HUES48 (cell line): ENCODE measurements at regions not wholly inside any gene's neighbourhood (a gene's known extent, or its start where the extent isn't known, plus 50 kb on each side); places are given as distances from the start of the nearest gene placed in this dataset.

Source experiments
- H3K27ac ChIP-seq: one replicate; pipeline ENCODE4 v1.7.0; 2013; ENCODE audit warnings: low read depth, low read length, inconsistent platforms
- H3K27me3 ChIP-seq: 2 replicates; pipeline ENCODE4 v1.6.1; 2013; ENCODE audit warnings: mild to moderate bottlenecking, low read length; ENCODE audit not compliant: control insufficient read depth, insufficient read depth
- H3K36me3 ChIP-seq: 2 replicates; pipeline ENCODE4 v1.6.1; 2013; ENCODE audit warnings: low read length; ENCODE audit not compliant: control insufficient read depth, insufficient read depth
- H3K4me1 ChIP-seq: 2 replicates; pipeline ENCODE4 v1.6.1; 2013; ENCODE audit warnings: mild to moderate bottlenecking, low read length; ENCODE audit not compliant: control insufficient read depth, insufficient read depth
- H3K4me3 ChIP-seq: 2 replicates; pipeline ENCODE4 v1.5.1; 2013; ENCODE audit warnings: mild to moderate bottlenecking, low read depth, low read length
- H3K9ac ChIP-seq: 2 replicates; pipeline ENCODE4 v1.6.1; 2013; ENCODE audit warnings: mild to moderate bottlenecking, low read depth, low read length, moderate library complexity
- H3K9me3 ChIP-seq: 2 replicates; pipeline ENCODE4 v1.6.1; 2013; ENCODE audit warnings: low read length; ENCODE audit not compliant: control insufficient read depth, insufficient read depth

DNA sequence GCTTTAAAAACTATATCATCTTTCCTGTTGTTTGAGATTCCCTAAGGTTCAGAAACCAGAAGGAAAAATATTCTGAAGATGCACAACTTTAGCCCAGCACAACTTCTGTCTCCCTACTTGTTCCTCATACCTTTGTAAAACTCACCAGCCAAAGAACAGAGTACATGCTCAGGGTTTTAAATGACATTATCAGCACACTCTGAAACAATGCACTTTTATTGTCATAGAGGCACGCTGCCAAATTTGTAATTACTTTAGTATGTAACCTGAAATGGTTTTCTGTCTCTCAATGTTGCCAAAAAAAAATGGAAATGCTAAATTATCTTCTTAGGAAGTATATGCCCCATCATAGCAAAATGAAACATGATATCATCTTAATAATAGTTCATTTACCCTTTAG is 383.6 kb upstream of the CDH6 start:
- no peaks in the 10 kb centered on the region for H3K9me3 ChIP-seq
- no peaks in the 10 kb centered on the region for H3K36me3 ChIP-seq
- H3K4me1 ChIP-seq, result 0 out of 2 replicates have a peak, but pooled peaks cover 4% of the 10 kb centered on the region
- no peaks in the 10 kb centered on the region for H3K27me3 ChIP-seq
- H3K9ac ChIP-seq, result no peak overlapping the region
- no peak overlapping the region for H3K27ac ChIP-seq
- no peak overlapping the region for H3K4me3 ChIP-seq

DNA sequence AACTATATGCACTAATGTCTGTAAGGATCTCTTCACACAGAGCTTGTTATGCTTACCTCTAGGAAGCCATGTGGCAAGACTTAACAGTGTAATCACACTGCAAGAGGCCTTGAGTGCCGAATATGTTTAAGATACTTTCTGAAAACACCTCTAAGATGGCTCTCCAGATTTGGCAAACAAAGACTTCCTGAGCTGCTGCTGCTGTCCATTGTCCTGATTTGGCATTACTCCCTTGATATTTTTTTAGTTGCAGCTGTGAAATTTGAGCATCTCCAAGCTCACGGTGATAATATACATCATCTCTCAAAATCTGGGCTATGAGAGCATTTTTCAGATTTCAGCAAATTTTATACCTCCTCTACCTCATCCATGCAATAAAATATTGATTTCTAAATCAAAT is 384.5 kb upstream of the CDH6 start:
- H3K4me3 ChIP-seq, result no peak overlapping the region
- H3K27ac ChIP-seq, result no peak overlapping the region
- no peak overlapping the region for H3K9ac ChIP-seq
- no peaks in the 10 kb centered on the region for H3K27me3 ChIP-seq
- no peaks in the 10 kb centered on the region for H3K9me3 ChIP-seq
- H3K36me3 ChIP-seq, result no peaks in the 10 kb centered on the region
- H3K4me1 ChIP-seq, result 0 out of 2 replicates have a peak, but pooled peaks cover 5% of the 10 kb centered on the region

DNA sequence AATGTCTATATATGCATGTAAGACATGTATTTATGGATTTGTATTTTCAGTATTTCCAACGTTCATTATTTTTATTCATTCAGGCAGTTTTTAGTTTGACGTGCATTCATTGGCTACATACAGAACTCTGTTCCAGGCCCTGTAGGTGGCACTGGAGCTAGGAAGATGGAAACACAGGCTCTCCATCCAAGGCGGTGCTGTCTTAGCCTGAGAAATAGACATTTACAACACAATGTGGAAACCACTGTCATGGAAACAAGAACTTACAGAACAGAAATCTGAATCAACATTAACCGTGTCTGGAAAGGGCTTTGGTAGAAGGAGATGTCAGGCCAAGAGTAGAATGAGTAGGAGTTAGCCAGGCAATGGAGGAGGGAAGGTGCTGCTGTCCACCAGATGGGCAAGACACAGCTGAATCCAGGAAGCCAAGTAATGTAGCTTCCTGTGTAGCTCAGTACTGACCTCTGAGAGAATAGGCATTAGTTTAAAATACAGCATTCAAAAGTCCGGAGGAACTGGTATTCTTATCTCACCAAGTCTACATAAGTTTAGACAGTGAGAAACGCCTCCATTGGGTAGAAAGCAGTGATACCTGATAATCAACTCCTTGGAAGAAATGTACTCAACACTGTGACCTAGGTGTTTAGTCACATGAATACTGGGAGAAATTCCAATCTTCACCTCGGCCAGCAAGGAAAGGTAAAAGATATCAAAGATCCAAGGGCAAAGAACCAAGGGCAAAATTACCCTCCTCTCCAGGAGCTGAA is 388.6 kb upstream of the CDH6 start:
- no peak overlapping the region for H3K27ac ChIP-seq
- H3K9ac ChIP-seq, result no peak overlapping the region
- H3K4me1 ChIP-seq, result 0 out of 2 replicates have a peak, but pooled peaks cover 5% of the 10 kb centered on the region
- H3K9me3 ChIP-seq, result no peaks in the 10 kb centered on the region
- no peaks in the 10 kb centered on the region for H3K36me3 ChIP-seq
- H3K27me3 ChIP-seq, result no peaks in the 10 kb centered on the region
- H3K4me3 ChIP-seq, result no peak overlapping the region

GRCh38 chr5:30802961-30803705 is 390.4 kb upstream of the CDH6 start:
- no peaks in the 10 kb centered on the region for H3K36me3 ChIP-seq
- no peak overlapping the region for H3K27ac ChIP-seq
- no peaks in the 10 kb centered on the region for H3K9me3 ChIP-seq
- no peak overlapping the region for H3K9ac ChIP-seq
- no peak overlapping the region for H3K4me3 ChIP-seq
- no peaks in the 10 kb centered on the region for H3K27me3 ChIP-seq
- H3K4me1 ChIP-seq, result 0 out of 2 replicates have a peak, but pooled peaks cover 5% of the 10 kb centered on the region

- Histone ChIP-seq H3K9me3 (no peaks in the 10 kb centered on the region), H3K9ac (no peak overlapping the region), H3K36me3 (no peaks in the 10 kb centered on the region), H3K4me3 (no peak overlapping the region), H3K27me3 (no peaks in the 10 kb centered on the region), H3K4me1 (peaks cover 8% of the 10 kb centered on the region; the same call in 1 of the 2 replicates), H3K27ac (no peak overlapping the region)
These were observed 411.8 kb upstream of the CDH6 start for GRCh38 chr5:30781643-30782042.

DNA sequence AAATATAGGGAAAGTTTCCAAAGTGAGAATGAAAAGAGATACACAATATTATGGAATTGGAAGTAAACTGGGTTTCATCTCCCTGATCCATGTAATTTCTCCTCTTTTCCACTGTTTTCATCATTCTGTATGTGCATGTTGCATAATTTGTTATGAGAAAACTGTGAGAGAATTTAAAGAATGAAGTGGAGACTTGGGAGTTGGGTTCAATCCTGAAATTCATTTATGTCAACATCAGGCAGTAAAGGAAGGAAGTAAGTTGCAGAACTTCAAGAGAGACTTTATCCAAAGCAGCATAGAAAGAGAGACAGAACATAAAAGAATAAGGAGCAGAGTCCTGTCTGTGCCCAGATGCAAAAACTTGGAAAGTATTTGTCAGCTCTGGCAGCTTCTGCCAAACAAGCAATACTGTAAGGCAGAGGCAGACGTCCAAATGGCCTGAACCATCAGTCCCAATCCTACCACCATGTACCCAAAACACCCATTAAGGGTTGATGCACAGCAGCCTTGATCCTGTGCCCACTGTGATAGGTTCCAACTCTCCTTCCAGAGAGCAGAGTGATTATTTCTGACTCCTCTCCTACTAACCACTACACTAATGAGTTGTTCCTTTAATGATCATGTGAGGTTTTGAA is 425.3 kb upstream of the CDH6 start:
- no peaks in the 10 kb centered on the region for H3K36me3 ChIP-seq
- H3K4me3 ChIP-seq, result no peak overlapping the region
- no peaks in the 10 kb centered on the region for H3K9me3 ChIP-seq
- H3K27me3 ChIP-seq, result no peaks in the 10 kb centered on the region
- no peak overlapping the region for H3K9ac ChIP-seq
- no peaks in the 10 kb centered on the region for H3K4me1 ChIP-seq
- H3K27ac ChIP-seq, result no peak overlapping the region

DNA sequence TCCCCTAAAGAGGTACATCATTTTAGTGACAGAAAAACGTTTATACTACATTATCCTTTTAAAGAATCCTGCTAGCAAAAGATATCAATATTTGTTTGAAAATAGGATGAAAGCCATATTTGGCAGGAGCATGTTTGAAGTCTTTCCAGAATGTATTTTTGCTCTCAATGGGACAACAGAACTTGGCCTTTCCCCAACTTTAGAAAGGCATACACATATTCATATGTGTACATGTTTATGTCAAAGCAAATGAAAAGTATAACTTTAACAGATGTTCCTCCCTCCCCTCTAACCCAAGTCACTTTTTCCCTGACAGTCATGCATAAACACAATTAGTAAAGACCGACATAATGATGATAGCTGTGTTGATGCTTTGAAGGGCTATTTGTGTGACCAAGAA is 427.8 kb upstream of the CDH6 start:
- Histone ChIP-seq H3K4me1 (peaks cover 5% of the 10 kb centered on the region; the same call in 1 of the 2 replicates), H3K27ac (no peak overlapping the region), H3K27me3 (no peaks in the 10 kb centered on the region), H3K9me3 (no peaks in the 10 kb centered on the region), H3K4me3 (no peak overlapping the region), H3K9ac (no peak overlapping the region), H3K36me3 (no peaks in the 10 kb centered on the region)

DNA sequence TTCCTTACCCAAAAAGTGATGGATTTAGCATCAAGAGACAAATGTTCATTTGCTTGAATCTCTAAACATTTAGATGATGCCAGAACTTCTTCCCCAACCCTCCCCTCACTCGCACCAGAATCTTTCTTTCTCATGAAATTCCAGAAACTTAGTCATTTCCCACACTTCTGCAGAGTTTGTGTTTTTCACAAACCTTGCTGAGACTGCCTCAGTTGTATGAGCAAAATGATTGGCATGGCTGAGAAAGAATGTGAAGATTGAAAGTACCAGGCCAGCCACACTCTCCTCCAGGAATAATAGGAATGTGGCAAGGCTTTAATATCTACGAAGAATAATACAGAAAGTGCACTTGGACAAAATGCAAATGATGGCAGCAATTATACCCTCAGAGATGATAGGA is 428.3 kb upstream of the CDH6 start:
- Histone ChIP-seq H3K4me3 (no peak overlapping the region), H3K27ac (no peak overlapping the region), H3K27me3 (no peaks in the 10 kb centered on the region), H3K9me3 (no peaks in the 10 kb centered on the region), H3K4me1 (peaks cover 6% of the 10 kb centered on the region; the same call in 1 of the 2 replicates), H3K36me3 (no peaks in the 10 kb centered on the region), H3K9ac (no peak overlapping the region)

GRCh38 chr5:30764704-30765103 is 428.8 kb upstream of the CDH6 start:
- Histone ChIP-seq H3K36me3 (no peaks in the 10 kb centered on the region), H3K9me3 (no peaks in the 10 kb centered on the region), H3K9ac (no peak overlapping the region), H3K4me1 (peaks cover 6% of the 10 kb centered on the region; the same call in 1 of the 2 replicates), H3K27ac (no peak overlapping the region), H3K27me3 (no peaks in the 10 kb centered on the region), H3K4me3 (no peak overlapping the region)

DNA sequence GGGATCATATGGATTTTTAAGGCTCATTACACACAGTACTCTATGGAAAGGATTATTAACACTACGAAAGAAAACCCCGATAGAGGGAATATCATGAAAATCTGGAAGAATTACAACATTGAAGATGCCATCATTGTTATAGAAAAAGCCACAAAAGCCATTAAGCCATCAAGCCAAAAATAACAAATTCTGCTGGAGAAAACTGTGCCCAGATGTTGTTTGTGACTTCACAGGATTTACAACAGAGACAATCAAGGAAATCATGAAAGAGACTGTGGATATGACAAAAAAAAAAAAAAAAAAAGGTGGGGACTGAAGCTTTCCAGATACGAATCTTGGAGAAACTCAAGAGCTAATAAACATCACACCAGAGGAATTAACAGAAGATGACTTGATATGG is 433.8 kb upstream of the CDH6 start:
- no peak overlapping the region for H3K27ac ChIP-seq
- no peak overlapping the region for H3K9ac ChIP-seq
- peaks cover 6% of the 10 kb centered on the region; the same call in 1 of the 2 replicates for H3K4me1 ChIP-seq
- H3K4me3 ChIP-seq, result no peak overlapping the region
- no peaks in the 10 kb centered on the region for H3K36me3 ChIP-seq
- H3K27me3 ChIP-seq, result no peaks in the 10 kb centered on the region
- H3K9me3 ChIP-seq, result no peaks in the 10 kb centered on the region

DNA sequence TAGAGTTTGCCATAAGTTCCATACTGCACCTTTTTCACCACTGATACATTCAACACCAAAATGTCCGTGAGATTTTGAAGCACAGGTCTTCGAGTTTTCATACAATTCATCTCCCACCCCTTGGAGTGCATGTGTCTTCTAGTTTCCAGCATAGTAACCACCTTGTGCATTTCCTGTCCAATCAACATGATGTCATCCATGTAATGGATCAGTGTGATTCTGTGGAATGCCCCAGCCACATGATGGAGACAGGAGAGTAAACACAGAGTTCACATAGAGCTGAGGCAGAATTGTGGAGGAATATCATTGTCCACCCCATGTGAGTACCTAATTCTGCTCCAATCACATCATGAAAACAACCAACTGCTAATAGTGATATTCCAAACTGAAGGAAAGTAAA is 441.5 kb upstream of the CDH6 start:
- Histone ChIP-seq H3K9ac (no peak overlapping the region), H3K4me1 (no peaks in the 10 kb centered on the region), H3K36me3 (no peaks in the 10 kb centered on the region), H3K27me3 (no peaks in the 10 kb centered on the region), H3K9me3 (no peaks in the 10 kb centered on the region), H3K27ac (no peak overlapping the region), H3K4me3 (no peak overlapping the region)
